SK-N-SH treated with all-trans-retinoic acid at 6 μM for 48 hours (cell line): ENCODE measurements at regions not wholly inside any gene's neighbourhood (a gene's known extent, or its start where the extent isn't known, plus 50 kb on each side); places are given as distances from the start of the nearest gene placed in this dataset.
A peak's percentile ranks its signal among the peaks of the same experiment; 100 is the strongest.

Experiments used
- ATAC-seq: fragments of 200-7000 bp; cut with Tn5 transposase; 3 replicates; pipeline ENCODE4 v1.9.1; 2020; ENCODE audit warnings: mild to moderate bottlenecking, moderate library complexity
- ARNTL ChIP-seq: fragments of 450-650 bp; formaldehyde crosslinking; IDR thresholded peaks from 2 replicates; pipeline ENCODE4 v1.5.0; 2020; ENCODE audit warnings: low read depth, mild to moderate bottlenecking, moderate library complexity, borderline replicate concordance
- BACH2 ChIP-seq: fragments of 250-450 bp; sonication (Bioruptor Pico); IDR thresholded peaks from 2 replicates; pipeline ENCODE4 v1.9.0; 2021; ENCODE audit warnings: mild to moderate bottlenecking, borderline replicate concordance
- CREB5 ChIP-seq: fragments of 250-450 bp; sonication (Bioruptor Pico); IDR thresholded peaks from 2 replicates; pipeline ENCODE4 v1.5.1; 2020; ENCODE audit warnings: low read depth, mild to moderate bottlenecking, moderate library complexity
- CSDC2 ChIP-seq: fragments of 250-450 bp; sonication (Bioruptor Pico); IDR thresholded peaks from 2 replicates; pipeline ENCODE4 v1.5.0; 2020; ENCODE audit warnings: mild to moderate bottlenecking, moderate library complexity
- ESRRG ChIP-seq: fragments of 250-450 bp; sonication (Bioruptor Pico); IDR thresholded peaks from 2 replicates; pipeline ENCODE4 v1.6.1; 2021; ENCODE audit warnings: mild to moderate bottlenecking
- GLIS3 ChIP-seq: fragments of 250-450 bp; sonication (Bioruptor Pico); IDR thresholded peaks from 2 replicates; pipeline ENCODE4 v1.5.0; 2020; ENCODE audit warnings: mild to moderate bottlenecking, moderate library complexity
- ISL1 ChIP-seq: fragments of 250-450 bp; sonication (Bioruptor Pico); IDR thresholded peaks from 2 replicates; pipeline ENCODE4 v2.1.2; 2022; ENCODE audit warnings: mild to moderate bottlenecking, moderate library complexity
- OSR1 ChIP-seq: fragments of 250-450 bp; sonication (Bioruptor Pico); IDR thresholded peaks from 2 replicates; pipeline ENCODE4 v1.8.0; 2022; ENCODE audit warnings: moderate library complexity, mild to moderate bottlenecking, inconsistent platforms
- RARB ChIP-seq: fragments of 250-450 bp; sonication (Bioruptor Pico); IDR thresholded peaks from 2 replicates; pipeline ENCODE4 v1.8.0; 2021; ENCODE audit warnings: mild to moderate bottlenecking, moderate library complexity
- SNAI2 ChIP-seq: fragments of 250-450 bp; sonication (Bioruptor Pico); IDR thresholded peaks from 2 replicates; pipeline ENCODE4 v1.5.0; 2020; ENCODE audit warnings: mild to moderate bottlenecking, moderate library complexity
- TCF4 ChIP-seq: fragments of 250-450 bp; sonication (Bioruptor Pico); IDR thresholded peaks from 2 replicates; pipeline ENCODE4 v1.8.0; 2021; ENCODE audit warnings: mild to moderate bottlenecking, moderate library complexity, borderline replicate concordance
- TOX ChIP-seq: fragments of 250-450 bp; sonication (Bioruptor Pico); IDR thresholded peaks from 2 replicates; pipeline ENCODE4 v1.8.0; 2021; ENCODE audit warnings: mild to moderate bottlenecking, moderate library complexity, borderline replicate concordance
- TSHZ2 ChIP-seq: fragments of 250-450 bp; sonication (Bioruptor Pico); IDR thresholded peaks from 2 replicates; pipeline ENCODE4 v1.5.0; 2020; ENCODE audit warnings: mild to moderate bottlenecking, moderate library complexity
- ZC3H10 ChIP-seq: fragments of 250-450 bp; sonication (Bioruptor Pico); IDR thresholded peaks from 2 replicates; pipeline ENCODE4 v1.5.1; 2021; ENCODE audit warnings: mild to moderate bottlenecking, moderate library complexity
- ZFP3 ChIP-seq: fragments of 250-450 bp; sonication (Bioruptor Pico); IDR thresholded peaks from 2 replicates; pipeline ENCODE4 v1.5.0; 2020; ENCODE audit warnings: mild to moderate bottlenecking, moderate library complexity
- ZFP30 ChIP-seq: fragments of 450-650 bp; formaldehyde crosslinking; IDR thresholded peaks from 2 replicates; pipeline ENCODE4 v1.5.0; 2022; ENCODE audit warnings: mild to moderate bottlenecking, moderate library complexity
- ZNF565 ChIP-seq: fragments of 450-650 bp; formaldehyde crosslinking; conservative IDR thresholded peaks from 2 replicates; pipeline ENCODE4 v1.5.0; 2020; ENCODE audit warnings: low read depth, mild to moderate bottlenecking, moderate library complexity
- ZNF70 ChIP-seq: fragments of 450-650 bp; formaldehyde crosslinking; IDR thresholded peaks from 2 replicates; pipeline ENCODE4 v1.5.0; 2020; ENCODE audit warnings: mild to moderate bottlenecking, moderate library complexity
- ZNF8 ChIP-seq: fragments of 450-650 bp; formaldehyde crosslinking; IDR thresholded peaks from 2 replicates; pipeline ENCODE4 v1.5.0; 2020; ENCODE audit warnings: mild to moderate bottlenecking, moderate library complexity
- TF ChIP-seq, protein P1 (sequence below): fragments of 250-450 bp; sonication (Bioruptor Pico); IDR thresholded peaks from 2 replicates; pipeline ENCODE4 v1.5.1; 2021; ENCODE audit warnings: mild to moderate bottlenecking, moderate library complexity

DNA sequence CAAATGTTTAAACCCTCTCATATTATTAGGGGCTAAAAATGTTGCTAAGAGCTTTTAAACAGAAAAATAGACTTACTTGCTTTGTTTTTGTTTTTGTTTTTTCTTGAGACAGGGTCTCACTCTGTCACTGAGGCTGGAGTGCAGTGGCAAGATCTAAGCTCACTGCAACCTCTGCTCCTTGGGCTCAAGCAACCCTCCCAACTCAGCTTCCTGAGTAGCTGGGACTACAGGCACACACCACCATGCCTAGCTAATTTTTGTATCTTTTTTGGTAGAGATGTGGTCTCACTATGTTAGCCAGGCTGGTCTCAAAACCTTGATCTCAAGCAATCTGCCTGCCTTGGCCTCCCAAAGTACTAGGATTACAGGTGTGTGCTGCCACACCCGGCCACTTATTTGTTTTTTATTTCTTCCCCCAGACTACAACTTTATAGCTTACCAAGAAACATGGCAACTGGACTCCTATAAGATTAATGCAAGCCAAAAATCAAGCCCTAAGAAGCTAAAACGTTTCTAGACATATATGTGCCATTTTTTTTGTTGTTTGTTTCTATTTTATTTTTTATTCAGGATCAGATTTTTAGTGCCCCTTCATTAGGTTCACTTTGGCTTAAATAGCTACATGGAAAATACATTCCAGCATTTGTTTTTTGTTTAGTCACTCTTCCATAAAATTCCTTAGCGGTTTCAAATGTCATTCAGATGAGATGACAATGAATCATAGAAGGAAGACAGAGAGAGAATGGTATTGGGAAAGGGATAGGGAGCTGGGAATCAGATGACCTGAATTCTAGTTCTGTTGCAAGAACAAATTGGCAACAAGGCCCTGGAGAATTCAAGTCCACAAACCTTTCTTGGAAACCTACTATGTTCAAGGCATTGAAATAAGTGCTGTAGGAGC lies 163.4 kb upstream of the MKLN1 start:
- TF ChIP-seq TOX (CRISPR knock-in tag) (peak; percentile 70; the same call in 1 of the 2 replicates), ZFP3 (CRISPR knock-in tag) (no peak)
- ATAC-seq, result peak; percentile 82

DNA sequence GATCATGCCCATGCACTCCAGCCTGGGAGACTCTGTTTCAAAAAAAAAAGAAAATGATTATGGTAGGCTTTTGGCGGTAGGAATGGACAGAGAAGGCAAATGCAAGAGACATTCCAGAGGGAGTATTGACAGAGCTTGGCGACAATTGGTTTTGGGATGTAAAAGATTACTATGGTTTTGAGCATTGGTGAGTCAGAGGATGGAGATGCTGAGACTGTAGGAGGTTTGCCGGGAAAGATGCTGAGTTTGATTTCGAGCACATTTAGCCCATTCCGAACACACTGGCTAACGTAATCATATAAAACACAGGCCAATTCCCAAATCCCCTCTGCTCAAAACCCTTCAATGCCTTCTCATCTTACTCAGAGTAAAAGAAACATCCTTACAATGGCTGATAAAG lies 161.6 kb upstream of the MKLN1 start:
- TF ChIP-seq SNAI2 (CRISPR knock-in tag), result no peak
- no peak for TF ChIP-seq ZNF70 (CRISPR knock-in tag)
- TF ChIP-seq BACH2 (CRISPR knock-in tag), result no peak
- TF ChIP-seq GLIS3 (CRISPR knock-in tag), result no peak
- TF ChIP-seq ZC3H10, result no peak
- no peak for TF ChIP-seq CSDC2
- no peak for TF ChIP-seq CREB5 (CRISPR knock-in tag)
- TF ChIP-seq ZFP30, result no peak
- TF ChIP-seq, protein P1, sequence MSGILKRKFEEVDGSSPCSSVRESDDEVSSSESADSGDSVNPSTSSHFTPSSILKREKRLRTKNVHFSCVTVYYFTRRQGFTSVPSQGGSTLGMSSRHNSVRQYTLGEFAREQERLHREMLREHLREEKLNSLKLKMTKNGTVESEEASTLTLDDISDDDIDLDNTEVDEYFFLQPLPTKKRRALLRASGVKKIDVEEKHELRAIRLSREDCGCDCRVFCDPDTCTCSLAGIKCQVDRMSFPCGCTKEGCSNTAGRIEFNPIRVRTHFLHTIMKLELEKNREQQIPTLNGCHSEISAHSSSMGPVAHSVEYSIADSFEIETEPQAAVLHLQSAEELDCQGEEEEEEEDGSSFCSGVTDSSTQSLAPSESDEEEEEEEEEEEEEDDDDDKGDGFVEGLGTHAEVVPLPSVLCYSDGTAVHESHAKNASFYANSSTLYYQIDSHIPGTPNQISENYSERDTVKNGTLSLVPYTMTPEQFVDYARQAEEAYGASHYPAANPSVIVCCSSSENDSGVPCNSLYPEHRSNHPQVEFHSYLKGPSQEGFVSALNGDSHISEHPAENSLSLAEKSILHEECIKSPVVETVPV, result no peak
- TF ChIP-seq ESRRG (CRISPR knock-in tag), result no peak
- peak; percentile 24 for ATAC-seq

DNA sequence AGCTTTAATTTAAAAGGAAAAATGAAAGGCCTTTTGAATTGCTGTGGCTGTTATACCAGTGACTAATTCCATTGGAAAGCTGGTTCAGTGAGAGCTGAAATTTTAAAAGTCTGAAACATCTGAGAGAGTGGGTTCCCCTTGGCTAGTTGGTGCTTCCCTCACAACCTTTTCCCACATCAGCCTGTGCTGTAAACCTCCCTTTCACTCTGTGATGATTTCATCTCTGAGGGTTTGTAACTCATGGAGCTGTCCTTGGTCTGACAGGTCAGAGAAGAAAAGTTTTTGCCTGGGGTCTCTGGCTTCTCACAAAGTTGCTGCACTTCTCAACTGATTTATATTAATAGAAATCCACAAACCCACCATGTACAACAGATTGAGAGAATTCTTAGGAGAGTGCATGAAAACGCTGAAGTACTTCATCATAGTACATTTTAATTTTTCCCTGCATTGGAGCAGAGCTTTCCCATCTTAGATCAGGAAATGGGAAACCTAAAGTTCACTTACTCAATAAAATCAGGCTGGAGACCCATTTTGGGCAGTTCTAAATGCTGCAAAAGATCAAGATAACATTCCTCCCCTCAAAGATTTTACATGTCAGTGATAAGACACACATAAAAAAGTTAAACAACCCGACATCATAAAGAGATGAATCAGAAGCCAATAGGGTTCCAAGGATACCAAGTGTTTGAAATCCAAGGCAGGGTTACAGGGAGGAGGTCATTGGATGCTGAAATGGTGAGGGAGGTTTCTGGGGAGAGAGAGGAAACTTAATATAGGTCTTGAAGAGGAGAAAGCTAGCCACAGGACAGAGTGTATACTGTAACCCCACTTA lies 157.0 kb upstream of the MKLN1 start:
- ATAC-seq, result peak; percentile 67
- TF ChIP-seq ISL1, result 0 out of 2 replicates have a peak, but pooled peaks have one; percentile 10
- TF ChIP-seq ZFP30, result no peak

- peak; percentile 80 for ATAC-seq
- no peak for TF ChIP-seq ZNF8 (CRISPR knock-in tag)
- no peak for TF ChIP-seq ZFP3 (CRISPR knock-in tag)
- TF ChIP-seq TOX (CRISPR knock-in tag), result peak; percentile 60; the same call in 1 of the 2 replicates
- no peak for TF ChIP-seq ZNF70 (CRISPR knock-in tag)
- TF ChIP-seq ZNF565 (CRISPR knock-in tag), result no peak
- no peak for TF ChIP-seq ESRRG (CRISPR knock-in tag)
- no peak for TF ChIP-seq ISL1
- TF ChIP-seq GLIS3 (CRISPR knock-in tag), result no peak
- TF ChIP-seq ZC3H10, result peak; percentile 82
- no peak for TF ChIP-seq TSHZ2
- TF ChIP-seq BACH2 (CRISPR knock-in tag), result no peak
- no peak for TF ChIP-seq TCF4
- TF ChIP-seq ZFP30, result no peak
- TF ChIP-seq OSR1, result no peak
- TF ChIP-seq RARB (CRISPR knock-in tag), result no peak
- no peak for TF ChIP-seq CSDC2
These were observed 154.4 kb upstream of the MKLN1 start for GRCh38 chr7:131173145-131173890.

DNA sequence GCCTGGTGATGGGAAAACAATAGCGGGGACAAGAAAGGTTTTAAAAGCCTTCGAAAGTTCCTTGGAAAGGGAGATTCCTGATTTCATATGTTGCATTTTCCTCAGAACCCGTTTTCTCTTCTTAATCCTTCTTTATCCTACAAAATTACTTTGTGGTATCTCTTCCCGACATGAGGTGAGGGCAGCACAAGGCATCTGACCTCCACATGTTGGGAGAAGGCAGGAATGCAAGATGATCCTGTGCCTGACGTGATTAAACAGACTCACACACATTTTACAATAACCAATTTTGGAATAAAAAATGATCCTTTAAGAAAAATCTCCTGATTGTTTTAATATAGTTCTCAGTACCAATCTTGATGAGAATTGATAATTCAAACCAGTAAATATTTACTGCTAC lies 153.3 kb upstream of the MKLN1 start:
- ATAC-seq, result no peak
- TF ChIP-seq, protein P1, result no peak
- no peak for TF ChIP-seq ZC3H10
- no peak for TF ChIP-seq TOX (CRISPR knock-in tag)
- no peak for TF ChIP-seq TCF4
- no peak for TF ChIP-seq TSHZ2
- TF ChIP-seq SNAI2 (CRISPR knock-in tag), result no peak
- TF ChIP-seq ZFP3 (CRISPR knock-in tag), result no peak
- no peak for TF ChIP-seq ARNTL (CRISPR knock-in tag)
- no peak for TF ChIP-seq GLIS3 (CRISPR knock-in tag)
- no peak for TF ChIP-seq ESRRG (CRISPR knock-in tag)
- no peak for TF ChIP-seq BACH2 (CRISPR knock-in tag)
